ENCODE measurements at regions not wholly inside any gene's neighbourhood (a gene's known extent, or its start where the extent isn't known, plus 50 kb on each side); places are given as distances from the start of the nearest gene placed in this dataset.

DNA sequence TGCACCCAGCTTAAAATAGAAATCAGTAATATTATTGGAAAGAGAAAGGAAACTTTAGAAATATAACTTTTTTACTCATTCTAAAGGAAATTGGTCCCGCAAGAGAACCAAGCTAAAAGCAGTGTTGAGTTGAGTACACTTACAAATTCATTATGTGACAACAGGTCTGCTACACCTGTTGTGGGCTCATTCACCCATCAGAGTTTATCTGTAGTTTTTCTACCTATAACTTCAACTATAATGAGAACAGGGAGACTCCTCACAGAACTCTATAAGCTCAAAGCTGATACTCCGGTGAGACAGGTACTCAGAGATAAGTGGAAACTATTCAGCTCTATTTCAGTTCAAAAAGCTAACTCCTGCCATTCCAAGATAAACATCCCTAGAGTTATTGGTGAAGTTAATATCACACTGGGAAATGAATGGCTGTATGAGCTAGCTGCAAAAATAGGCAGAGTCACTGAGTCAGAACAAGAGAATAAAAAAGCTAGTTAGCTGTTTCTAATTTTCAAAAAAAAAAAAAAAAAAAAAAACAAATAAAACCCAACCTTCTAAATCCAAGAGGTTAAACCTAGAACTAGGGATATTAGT lies 121.3 kb downstream of the PPP1R3A start:
- intact Hi-C loops (cut with DNase I): no loop called here
- 57% methylated on average over 2 of the region's 2 CpGs for WGBS
- H3K4me1 ChIP-seq: no peaks in the 10 kb centered on the region
- no peak overlapping the region for H3K4me3 ChIP-seq
- H3K36me3 ChIP-seq: no peaks in the 10 kb centered on the region
- DNase-seq (ENCODE audit: extremely low spot score): no peak
- H3K27ac ChIP-seq (replicated peaks in 1 of 4): no peak overlapping the region
- TF ChIP-seq POLR2A (IDR thresholded peaks at IDR 0.05; ENCODE audit: low read depth) (no peak), POLR2AphosphoS5 (IDR thresholded peaks at IDR 0.05) (no peak), EP300 (IDR thresholded peaks at IDR 0.05) (no peak)
- TF ChIP-seq, protein P1, sequence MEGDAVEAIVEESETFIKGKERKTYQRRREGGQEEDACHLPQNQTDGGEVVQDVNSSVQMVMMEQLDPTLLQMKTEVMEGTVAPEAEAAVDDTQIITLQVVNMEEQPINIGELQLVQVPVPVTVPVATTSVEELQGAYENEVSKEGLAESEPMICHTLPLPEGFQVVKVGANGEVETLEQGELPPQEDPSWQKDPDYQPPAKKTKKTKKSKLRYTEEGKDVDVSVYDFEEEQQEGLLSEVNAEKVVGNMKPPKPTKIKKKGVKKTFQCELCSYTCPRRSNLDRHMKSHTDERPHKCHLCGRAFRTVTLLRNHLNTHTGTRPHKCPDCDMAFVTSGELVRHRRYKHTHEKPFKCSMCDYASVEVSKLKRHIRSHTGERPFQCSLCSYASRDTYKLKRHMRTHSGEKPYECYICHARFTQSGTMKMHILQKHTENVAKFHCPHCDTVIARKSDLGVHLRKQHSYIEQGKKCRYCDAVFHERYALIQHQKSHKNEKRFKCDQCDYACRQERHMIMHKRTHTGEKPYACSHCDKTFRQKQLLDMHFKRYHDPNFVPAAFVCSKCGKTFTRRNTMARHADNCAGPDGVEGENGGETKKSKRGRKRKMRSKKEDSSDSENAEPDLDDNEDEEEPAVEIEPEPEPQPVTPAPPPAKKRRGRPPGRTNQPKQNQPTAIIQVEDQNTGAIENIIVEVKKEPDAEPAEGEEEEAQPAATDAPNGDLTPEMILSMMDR (IDR thresholded peaks at IDR 0.05): no peak
- no peaks in the 10 kb centered on the region for H3K27me3 ChIP-seq
- no peaks in the 10 kb centered on the region for H3K9me3 ChIP-seq

DNA sequence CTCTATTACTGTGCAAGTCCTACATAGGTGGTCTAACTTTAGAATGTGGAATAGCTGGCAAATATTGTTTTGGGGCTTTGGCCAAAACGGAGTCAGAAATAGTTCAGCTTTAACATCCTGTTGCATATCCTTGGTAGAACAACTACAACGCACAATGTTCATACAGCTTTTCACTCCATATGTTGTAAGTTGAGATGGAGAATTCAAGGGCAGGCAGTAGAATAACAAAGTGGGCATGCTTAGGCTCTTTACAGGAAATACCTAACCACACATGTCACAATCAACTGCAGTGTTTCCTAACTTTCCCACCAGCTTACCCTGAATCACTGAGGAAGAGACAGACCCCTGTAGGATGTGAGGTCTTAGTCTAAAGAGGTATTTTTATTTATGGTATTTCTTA lies 122.3 kb downstream of the PPP1R3A start:
- TF ChIP-seq EP300 (IDR thresholded peaks at IDR 0.05): no peak
- TF ChIP-seq POLR2A (IDR thresholded peaks at IDR 0.05; ENCODE audit: low read depth): no peak
- TF ChIP-seq, protein P1 (IDR thresholded peaks at IDR 0.05): no peak
- TF ChIP-seq POLR2AphosphoS5 (IDR thresholded peaks at IDR 0.05): no peak

GRCh38 chr7:113794573-113794972 lies 124.2 kb downstream of the PPP1R3A start:
- 70% methylated on average over 1 of the region's 1 CpG for WGBS
- H3K27me3 ChIP-seq: no peaks in the 10 kb centered on the region
- no peaks in the 10 kb centered on the region for H3K9me3 ChIP-seq
- no peak overlapping the region for H3K27ac ChIP-seq (replicated peaks in 1 of 4)
- TF ChIP-seq EP300 (IDR thresholded peaks at IDR 0.05) (no peak), POLR2AphosphoS5 (IDR thresholded peaks at IDR 0.05) (no peak)
- no peaks in the 10 kb centered on the region for H3K4me1 ChIP-seq
- H3K36me3 ChIP-seq: no peaks in the 10 kb centered on the region
- no peak overlapping the region for H3K4me3 ChIP-seq
- intact Hi-C loops (cut with DNase I): no loop called here
- no peak for DNase-seq (ENCODE audit: extremely low spot score)

More for the DNA sequence above, 122.3 kb downstream of the PPP1R3A start:
- H3K4me3 ChIP-seq: no peak overlapping the region
- H3K27ac ChIP-seq (replicated peaks in 1 of 4): no peak overlapping the region
- no peaks in the 10 kb centered on the region for H3K9me3 ChIP-seq
- no peaks in the 10 kb centered on the region for H3K27me3 ChIP-seq
- intact Hi-C loops (cut with DNase I): no loop called here
- H3K4me1 ChIP-seq: no peaks in the 10 kb centered on the region
- no peaks in the 10 kb centered on the region for H3K36me3 ChIP-seq
- no peak for DNase-seq (ENCODE audit: extremely low spot score)
- WGBS: 45% methylated on average over 2 of the region's 2 CpGs

DNA sequence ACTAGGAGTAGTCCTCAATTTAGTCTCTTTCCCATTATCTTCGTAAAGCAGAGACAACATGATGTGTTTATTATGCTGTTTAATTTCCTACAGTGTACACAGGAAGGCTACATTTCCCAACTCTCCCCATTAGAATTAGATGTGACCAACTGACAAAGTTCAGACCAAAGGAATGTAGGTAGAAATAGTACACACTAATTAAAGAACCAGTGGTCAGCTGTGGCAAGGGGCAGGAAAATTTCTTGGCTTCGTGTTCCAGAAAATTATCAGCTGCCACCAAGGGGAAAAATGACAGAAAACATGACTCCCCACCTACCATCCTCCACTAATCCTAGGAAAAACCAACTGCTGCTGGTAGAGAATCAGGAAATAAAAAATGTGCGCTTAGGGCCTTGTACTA lies 125.6 kb downstream of the PPP1R3A start:
- intact Hi-C loops (cut with DNase I): no loop called here
- no peak overlapping the region for H3K27ac ChIP-seq (replicated peaks in 1 of 4)
- 78% methylated on average over 3 of the region's 3 CpGs for WGBS
- no peak overlapping the region for H3K4me3 ChIP-seq
- H3K9me3 ChIP-seq: no peaks in the 10 kb centered on the region
- H3K36me3 ChIP-seq: no peaks in the 10 kb centered on the region
- no peaks in the 10 kb centered on the region for H3K4me1 ChIP-seq
- no peaks in the 10 kb centered on the region for H3K27me3 ChIP-seq
- TF ChIP-seq, protein P1 (IDR thresholded peaks at IDR 0.05): no peak
- TF ChIP-seq POLR2A (IDR thresholded peaks at IDR 0.05; ENCODE audit: low read depth): no peak
- TF ChIP-seq EP300 (IDR thresholded peaks at IDR 0.05): no peak
- no peak for TF ChIP-seq POLR2AphosphoS5 (IDR thresholded peaks at IDR 0.05)
- no peak for DNase-seq (ENCODE audit: extremely low spot score)

- WGBS: 90% methylated on average over 4 of the region's 4 CpGs
Observed at GRCh38 chr7:113790025-113790424, 128.8 kb downstream of the PPP1R3A start.

More at GRCh38 chr7:113790025-113790424, 128.8 kb downstream of the PPP1R3A start:
- intact Hi-C loops (cut with DNase I): no loop called here
- Histone ChIP-seq H3K9me3 (no peaks in the 10 kb centered on the region), H3K4me1 (peaks cover 0 to 11% (median 0%) of the 10 kb centered on the region in 4 donors), H3K27ac (replicated peaks in 1 of 4) (no peak overlapping the region), H3K4me3 (no peak overlapping the region), H3K27me3 (no peaks in the 10 kb centered on the region), H3K36me3 (no peaks in the 10 kb centered on the region)
- TF ChIP-seq, protein P1 (IDR thresholded peaks at IDR 0.05): no peak
- TF ChIP-seq POLR2AphosphoS5 (IDR thresholded peaks at IDR 0.05): no peak
- no peak for TF ChIP-seq EP300 (IDR thresholded peaks at IDR 0.05)
- no peak for TF ChIP-seq POLR2A (IDR thresholded peaks at IDR 0.05; ENCODE audit: low read depth)
- DNase-seq (ENCODE audit: extremely low spot score): no peak

Measured in esophagus muscularis mucosa (tissue), 4 donors.